ENCODE measurements at regions not wholly inside any gene's neighbourhood (a gene's known extent, or its start where the extent isn't known, plus 50 kb on each side); places are given as distances from the start of the nearest gene placed in this dataset.

GRCh38 chr17:71302721-71303549, 817.9 kb upstream of the SOX9 start:
- Histone ChIP-seq H2AK5ac (ENCODE audit: low read depth, low read length) (no peak overlapping the region), H4K8ac (ENCODE audit: low read depth in 2 of 2, low read length in 2 of 2) (no peak overlapping the region)

More at GRCh38 chr17:71302721-71303549, 817.9 kb upstream of the SOX9 start:
- H3K4ac ChIP-seq (ENCODE audit: low read depth, low read length), result no peak overlapping the region
- no peak overlapping the region for H2BK15ac ChIP-seq (ENCODE audit: low read depth, low read length)
- no peak overlapping the region for H3K18ac ChIP-seq (ENCODE audit: low read depth, low read length)
- CTCF ChIA-PET, result no interaction called here
- no peak overlapping the region for H4K5ac ChIP-seq (ENCODE audit: low read depth, low read length)
- WGBS, 2 experiments (ENCODE audit: extremely low coverage in 2 of 2, insufficient read length in 1 of 2), result no CpG with 5 or more reads among the region's 9 CpGs
- no peak overlapping the region for H2AFZ ChIP-seq (replicated peaks; ENCODE audit: low read length, poor library complexity)
- H3K9me3 ChIP-seq (ENCODE audit: control insufficient read depth, insufficient read depth, low read length), result 0 out of 2 replicates have a peak, but pooled peaks cover 2% of the 10 kb centered on the region
- no peak overlapping the region for H2BK5ac ChIP-seq (ENCODE audit: low read depth, low read length, poor library complexity, severe bottlenecking)
- no peak overlapping the region for H3K4me3 ChIP-seq (ENCODE audit: insufficient read depth, low read depth, low read length)
- no peak overlapping the region for H4K91ac ChIP-seq (ENCODE audit: insufficient read depth, low read depth, low read length)
- no peak overlapping the region for H3K14ac ChIP-seq (replicated peaks; ENCODE audit: low read depth, low read length)
- intact Hi-C loops (cut with micrococcal nuclease) (no loop called here), dilution Hi-C loops (cut with HindIII; ENCODE audit: low sequenced_read_pairs, unreplicated experiment) (no loop called here), in situ Hi-C loops (cut with MboI; ENCODE audit: low sequenced_read_pairs) (no loop called here)
- TF ChIP-seq MXI1 (IDR thresholded peaks at IDR 0.05; ENCODE audit: borderline replicate concordance, low read depth, low read length) (no peak), USF2 (IDR thresholded peaks at IDR 0.05; ENCODE audit: low read depth, low read length) (no peak), FOS (IDR thresholded peaks at IDR 0.05; ENCODE audit: low read depth, low read length) (no peak), CEBPB (IDR thresholded peaks at IDR 0.05; ENCODE audit: low read depth, low read length) (no peak), BHLHE40 (IDR thresholded peaks at IDR 0.05; ENCODE audit: low read depth, low read length) (no peak), CTCF (conservative IDR thresholded peaks at IDR 0.05; ENCODE audit: low read depth, low read length) (no peak), POLR2A (IDR thresholded peaks at IDR 0.05; ENCODE audit: low read depth, low read length) (no peak), MAFK (IDR thresholded peaks at IDR 0.05; ENCODE audit: low read depth, low read length) (no peak), NFE2L2 (IDR thresholded peaks at IDR 0.05; ENCODE audit: low read depth, low read length) (no peak), MAZ (IDR thresholded peaks at IDR 0.05; ENCODE audit: borderline replicate concordance, low read depth, low read length) (no peak), ELK1 (IDR thresholded peaks at IDR 0.05; ENCODE audit: borderline replicate concordance, low read depth, low read length) (no peak), CHD1 (IDR thresholded peaks at IDR 0.05; ENCODE audit: low read depth, low read length) (no peak), SMC3 (IDR thresholded peaks at IDR 0.05; ENCODE audit: low read depth, low read length) (no peak), RCOR1 (IDR thresholded peaks at IDR 0.05; ENCODE audit: insufficient replicate concordance, low read length) (no peak), RFX5 (IDR thresholded peaks at IDR 0.05; ENCODE audit: low read depth, low read length) (no peak), RAD21 (IDR thresholded peaks at IDR 0.05; ENCODE audit: low read length) (no peak)
- DNase-seq (no peak), ATAC-seq (ENCODE audit: low read depth) (no peak)
- no peaks in the 10 kb centered on the region for H3K27me3 ChIP-seq (ENCODE audit: control insufficient read depth, insufficient read depth, low read length)
- H3K4me1 ChIP-seq (ENCODE audit: control insufficient read depth, insufficient read depth, low read length), result no peaks in the 10 kb centered on the region
- no peak overlapping the region for H2BK20ac ChIP-seq (ENCODE audit: low read depth, low read length)
- no peak overlapping the region for H3K4me2 ChIP-seq (ENCODE audit: low read depth, low read length)
- H3K9ac ChIP-seq (ENCODE audit: low read depth, low read length), result no peak overlapping the region
- H3K79me1 ChIP-seq (ENCODE audit: low read depth in 1 of 2, low read length in 2 of 2), result no peaks in the 10 kb centered on the region
- H3K9me1 ChIP-seq (ENCODE audit: insufficient read depth, low read length), result no peaks in the 10 kb centered on the region
- H2AK9ac ChIP-seq (replicated peaks; ENCODE audit: low read depth, low read length, poor library complexity), result no peak overlapping the region
- no TSS peak for BruUV-seq (replicated peaks)
- no peak overlapping the region for H3K56ac ChIP-seq (ENCODE audit: extremely low read depth, insufficient read depth, low read length)
- no peaks in the 10 kb centered on the region for H3K36me3 ChIP-seq (ENCODE audit: control insufficient read depth, insufficient read depth, low read length)
- H3K27ac ChIP-seq (ENCODE audit: insufficient read depth, low read length), result no peak overlapping the region
- H3K23ac ChIP-seq (ENCODE audit: low read depth, low read length), result no peak overlapping the region
- POLR2A ChIA-PET (ENCODE audit: unreplicated experiment), result no interaction called here
- no peaks in the 10 kb centered on the region for H4K20me1 ChIP-seq (ENCODE audit: insufficient read depth, low read length)
- no peak overlapping the region for H2BK120ac ChIP-seq (ENCODE audit: low read depth, low read length)

Measured in IMR-90 (cell line).